ENCODE measurements at regions not wholly inside any gene's neighbourhood (a gene's known extent, or its start where the extent isn't known, plus 50 kb on each side); places are given as distances from the start of the nearest gene placed in this dataset.

DNA sequence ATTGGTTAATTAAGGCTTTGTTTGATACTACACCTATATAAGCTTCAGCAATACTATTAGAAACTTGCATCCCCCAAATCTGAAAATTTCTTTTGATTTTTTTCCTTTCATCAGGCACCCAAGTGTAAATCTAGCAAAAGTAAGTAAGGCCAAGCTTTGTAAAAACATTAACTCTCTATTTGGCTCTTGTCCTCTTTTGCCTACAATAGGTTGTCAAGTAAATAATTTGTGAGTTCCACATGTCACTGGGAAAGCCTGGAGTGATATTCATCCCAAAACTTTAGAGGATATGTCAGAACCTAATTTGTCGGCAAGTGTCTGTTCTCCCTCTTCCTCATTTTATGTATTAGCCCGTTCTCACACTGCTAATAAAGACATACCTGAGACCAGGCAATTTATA is 492.4 kb downstream of the IPMK start:
- WGBS (ENCODE audit: insufficient coverage, low coverage, low lambda C conversion rate, missing lambda C conversion rate): 58% methylated on average over 2 of the region's 2 CpGs
- intact Hi-C loops (cut with DNase I): no loop called here
- H3K9me3 ChIP-seq: no peaks in the 10 kb centered on the region
- no peaks in the 10 kb centered on the region for H3K27me3 ChIP-seq
- H3K4me3 ChIP-seq: no peak overlapping the region
- H3K27ac ChIP-seq: peak overlapping the region in 1 of 3 donors; percentile 11
- no peak for TF ChIP-seq POLR2A (IDR thresholded peaks at IDR 0.05)
- TF ChIP-seq, protein P1, sequence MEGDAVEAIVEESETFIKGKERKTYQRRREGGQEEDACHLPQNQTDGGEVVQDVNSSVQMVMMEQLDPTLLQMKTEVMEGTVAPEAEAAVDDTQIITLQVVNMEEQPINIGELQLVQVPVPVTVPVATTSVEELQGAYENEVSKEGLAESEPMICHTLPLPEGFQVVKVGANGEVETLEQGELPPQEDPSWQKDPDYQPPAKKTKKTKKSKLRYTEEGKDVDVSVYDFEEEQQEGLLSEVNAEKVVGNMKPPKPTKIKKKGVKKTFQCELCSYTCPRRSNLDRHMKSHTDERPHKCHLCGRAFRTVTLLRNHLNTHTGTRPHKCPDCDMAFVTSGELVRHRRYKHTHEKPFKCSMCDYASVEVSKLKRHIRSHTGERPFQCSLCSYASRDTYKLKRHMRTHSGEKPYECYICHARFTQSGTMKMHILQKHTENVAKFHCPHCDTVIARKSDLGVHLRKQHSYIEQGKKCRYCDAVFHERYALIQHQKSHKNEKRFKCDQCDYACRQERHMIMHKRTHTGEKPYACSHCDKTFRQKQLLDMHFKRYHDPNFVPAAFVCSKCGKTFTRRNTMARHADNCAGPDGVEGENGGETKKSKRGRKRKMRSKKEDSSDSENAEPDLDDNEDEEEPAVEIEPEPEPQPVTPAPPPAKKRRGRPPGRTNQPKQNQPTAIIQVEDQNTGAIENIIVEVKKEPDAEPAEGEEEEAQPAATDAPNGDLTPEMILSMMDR (IDR thresholded peaks at IDR 0.05): no peak
- DNase-seq: no peak
- peak in 2 of 4 donors; percentile 48 to 64 for ATAC-seq
- H3K36me3 ChIP-seq: no peaks in the 10 kb centered on the region
- peaks cover 0 to 9% (median 2%) of the 10 kb centered on the region in 4 donors for H3K4me1 ChIP-seq

DNA sequence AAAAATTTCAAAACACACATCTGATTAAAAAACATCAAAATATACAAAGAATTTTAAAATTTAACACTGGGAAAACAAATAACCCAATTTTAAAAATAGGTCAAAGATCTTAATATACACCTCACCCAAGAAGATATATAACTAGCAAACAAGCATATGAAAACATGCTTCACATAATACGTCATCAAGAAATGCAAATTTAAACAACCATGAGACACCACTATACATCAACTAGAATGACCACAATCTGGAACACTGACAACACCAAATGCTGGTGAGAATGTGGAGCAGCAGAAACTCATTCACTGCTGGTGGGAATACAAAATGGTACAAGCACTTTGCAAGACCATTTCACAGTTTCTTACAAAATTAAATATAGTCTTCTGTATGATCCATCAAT is 498.4 kb downstream of the IPMK start:
- DNase-seq (no peak), ATAC-seq (no peak)
- 58% methylated on average over 1 of the region's 1 CpG for WGBS (ENCODE audit: insufficient coverage, low coverage, low lambda C conversion rate, missing lambda C conversion rate)
- no peaks in the 10 kb centered on the region for H3K27me3 ChIP-seq
- H3K4me1 ChIP-seq: no peaks in the 10 kb centered on the region
- H3K36me3 ChIP-seq: no peaks in the 10 kb centered on the region
- no peak overlapping the region for H3K4me3 ChIP-seq
- H3K27ac ChIP-seq: no peak overlapping the region
- peaks cover 0 to 4% (median 0%) of the 10 kb centered on the region in 4 donors for H3K9me3 ChIP-seq
- intact Hi-C loops (cut with DNase I): no loop called here
- TF ChIP-seq POLR2A (IDR thresholded peaks at IDR 0.05): no peak
- TF ChIP-seq, protein P1 (IDR thresholded peaks at IDR 0.05): no peak

DNA sequence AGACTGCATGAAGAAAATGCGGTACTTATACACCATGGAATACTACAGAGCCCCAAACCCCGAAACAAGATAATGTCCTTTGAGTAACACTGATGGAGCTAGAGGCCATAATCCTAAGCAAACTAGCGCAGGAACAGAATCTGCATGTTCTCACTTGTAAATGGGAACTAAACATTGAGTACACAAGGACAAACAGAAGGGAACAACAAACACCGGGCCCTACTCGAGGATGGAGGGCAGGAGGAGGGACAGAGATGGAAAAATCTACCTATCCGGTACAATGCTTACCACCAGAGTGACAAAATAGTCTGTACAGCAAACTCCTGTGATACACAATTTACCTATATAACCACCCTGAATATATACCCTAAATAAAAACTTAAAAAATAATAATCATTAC is 507.9 kb downstream of the IPMK start:
- Histone ChIP-seq H3K27me3 (no peaks in the 10 kb centered on the region), H3K27ac (no peak overlapping the region), H3K4me1 (no peaks in the 10 kb centered on the region), H3K9me3 (no peaks in the 10 kb centered on the region), H3K4me3 (no peak overlapping the region), H3K36me3 (no peaks in the 10 kb centered on the region)
- DNase-seq (no peak), ATAC-seq (no peak)
- intact Hi-C loops (cut with DNase I): no loop called here
- WGBS (ENCODE audit: insufficient coverage, low coverage, low lambda C conversion rate, missing lambda C conversion rate): 60% methylated on average over 5 of the region's 6 CpGs
- no peak for TF ChIP-seq POLR2A (IDR thresholded peaks at IDR 0.05)
- TF ChIP-seq, protein P1 (IDR thresholded peaks at IDR 0.05): no peak

DNA sequence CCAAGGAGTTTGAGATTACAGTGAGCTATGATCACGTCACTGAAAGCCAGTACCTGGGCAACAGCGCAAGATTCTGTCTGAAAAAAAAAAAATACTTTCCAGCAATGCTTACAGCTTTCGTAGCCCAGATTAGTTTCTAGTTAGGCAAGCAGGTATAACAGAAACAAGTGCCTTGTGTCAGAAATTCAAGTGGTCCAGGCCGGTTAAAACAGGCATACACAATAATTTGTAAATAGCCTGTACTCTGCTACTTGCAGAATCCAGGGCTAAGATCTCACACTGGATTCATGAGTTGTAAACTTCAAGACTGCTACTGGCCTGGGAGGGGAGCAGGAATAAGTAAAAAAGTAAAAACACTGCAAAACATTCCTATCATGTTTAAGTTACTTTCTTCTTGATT is 512.9 kb downstream of the IPMK start:
- WGBS (ENCODE audit: insufficient coverage, low coverage, low lambda C conversion rate, missing lambda C conversion rate): 70% methylated on average over 4 of the region's 4 CpGs
- TF ChIP-seq POLR2A (IDR thresholded peaks at IDR 0.05): no peak
- TF ChIP-seq, protein P1 (IDR thresholded peaks at IDR 0.05): no peak
- ATAC-seq: no peak
- Histone ChIP-seq H3K27ac (no peak overlapping the region), H3K4me1 (no peaks in the 10 kb centered on the region), H3K36me3 (no peaks in the 10 kb centered on the region), H3K4me3 (no peak overlapping the region), H3K9me3 (no peaks in the 10 kb centered on the region), H3K27me3 (no peaks in the 10 kb centered on the region)
- intact Hi-C loops (cut with DNase I): no loop called here
- no peak for DNase-seq

DNA sequence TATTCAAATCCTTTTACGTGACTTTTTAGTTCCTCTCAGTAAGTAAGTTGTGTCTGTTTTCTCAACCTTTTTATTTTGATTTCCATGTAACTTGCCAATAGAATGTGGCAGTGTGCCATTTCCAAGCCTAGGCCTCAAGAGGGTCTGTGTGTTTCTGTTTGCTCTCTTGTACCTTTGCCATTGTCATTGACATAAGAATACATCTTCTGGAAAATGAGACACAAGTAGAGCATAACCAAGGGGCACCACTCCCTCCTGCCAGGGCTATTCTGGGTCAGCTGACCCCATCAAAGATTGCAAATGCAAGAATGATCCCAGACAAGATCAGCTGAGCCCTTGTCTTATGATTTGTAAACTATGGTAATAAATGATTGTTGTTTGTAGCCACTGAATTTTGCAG is 524.0 kb downstream of the IPMK start:
- 82% methylated on average over 1 of the region's 1 CpG for WGBS (ENCODE audit: insufficient coverage, low coverage, low lambda C conversion rate, missing lambda C conversion rate)
- intact Hi-C loops (cut with DNase I): no loop called here
- Histone ChIP-seq H3K4me1 (no peaks in the 10 kb centered on the region), H3K36me3 (no peaks in the 10 kb centered on the region), H3K27me3 (no peaks in the 10 kb centered on the region), H3K9me3 (no peaks in the 10 kb centered on the region), H3K4me3 (no peak overlapping the region), H3K27ac (no peak overlapping the region)
- ATAC-seq: no peak
- no peak for TF ChIP-seq POLR2A (IDR thresholded peaks at IDR 0.05)
- TF ChIP-seq, protein P1 (IDR thresholded peaks at IDR 0.05): no peak
- DNase-seq: no peak
